ENCODE measurements at regions not wholly inside any gene's neighbourhood (a gene's known extent, or its start where the extent isn't known, plus 50 kb on each side); places are given as distances from the start of the nearest gene placed in this dataset.

- peaks cover 4 to 12% of the 10 kb centered on the region in 2 donors for H3K36me3 Mint-ChIP-seq
- H3K4me3 ChIP-seq (replicated peaks in 1 of 3; ENCODE audit: low read depth in 2 of 3, low read length in 3 of 3): no peak overlapping the region
- no peak overlapping the region for H2AFZ ChIP-seq (ENCODE audit: insufficient read depth, low read depth, low read length, poor library complexity, severe bottlenecking)
- no peaks in the 10 kb centered on the region for H4K20me1 ChIP-seq (ENCODE audit: insufficient read depth, low read length)
- peak overlapping the region in 1 of 2 donors; percentile 35 for H3K4me3 Mint-ChIP-seq
- peaks cover 0 to 9% of the 10 kb centered on the region in 2 donors for H3K9me3 ChIP-seq (replicated peaks in 1 of 2; ENCODE audit: control insufficient read depth in 1 of 2, insufficient read depth in 1 of 2, low read length in 2 of 2)
- H3K36me3 ChIP-seq (replicated peaks in 1 of 2; ENCODE audit: control insufficient read depth in 1 of 2, insufficient read depth in 2 of 2, low read length in 2 of 2): no peaks in the 10 kb centered on the region
- H3K9ac ChIP-seq (ENCODE audit: insufficient read depth, low read length, poor library complexity, severe bottlenecking): no peak overlapping the region
- H3K27ac ChIP-seq (ENCODE audit: low read depth in 1 of 2, low read length in 2 of 2): no peak overlapping the region
- TF ChIP-seq CTCF (IDR thresholded peaks at IDR 0.05): no peak
- peaks cover 3% of the 10 kb centered on the region for H3K4me1 Mint-ChIP-seq
- H3K27me3 Mint-ChIP-seq (ENCODE audit: low read depth in 3 of 3): peaks cover 62 to 73% (median 63%) of the 10 kb centered on the region in 3 donors
- peaks cover 39 to 67% of the 10 kb centered on the region in 2 donors for H3K27me3 ChIP-seq (ENCODE audit: control insufficient read depth in 2 of 2, insufficient read depth in 2 of 2, low read length in 2 of 2)
- peaks cover 0 to 15% (median 5%) of the 10 kb centered on the region in 7 donors for H3K9me3 Mint-ChIP-seq
- intact Hi-C loops (cut with micrococcal nuclease): no loop called here
- 92% methylated on average over 2 of the region's 7 CpGs for WGBS (ENCODE audit: insufficient coverage)
- no peak overlapping the region for H3K4me2 ChIP-seq (replicated peaks; ENCODE audit: extremely low read depth, low read length, poor library complexity, severe bottlenecking)
- peaks cover 4 to 5% of the 10 kb centered on the region in 2 donors for H3K4me1 ChIP-seq (ENCODE audit: control insufficient read depth in 1 of 2, insufficient read depth in 2 of 2, low read length in 2 of 2)
- no peaks in the 10 kb centered on the region for H3K79me2 ChIP-seq (ENCODE audit: insufficient read depth, low read length)
- H3K27ac Mint-ChIP-seq: peak overlapping the region in 1 of 7 donors; percentile 71
- no peak for DNase-seq
Observed at GRCh38 chr7:128161466-128162125, 79.5 kb upstream of the LEP start.

- H4K20me1 ChIP-seq (ENCODE audit: insufficient read depth, low read length): no peaks in the 10 kb centered on the region
- H3K4me1 ChIP-seq (ENCODE audit: control insufficient read depth in 1 of 2, insufficient read depth in 2 of 2, low read length in 2 of 2): peaks cover 13 to 14% of the 10 kb centered on the region in 2 donors
- no peak overlapping the region for H3K27ac ChIP-seq (ENCODE audit: low read depth in 1 of 2, low read length in 2 of 2)
- peaks cover 0 to 20% (median 5%) of the 10 kb centered on the region in 7 donors for H3K9me3 Mint-ChIP-seq
- H3K27ac Mint-ChIP-seq: peak overlapping the region in 1 of 7 donors; percentile 27
- no peak for TF ChIP-seq CTCF (IDR thresholded peaks at IDR 0.05)
- no peak overlapping the region for H3K4me3 ChIP-seq (replicated peaks in 1 of 3; ENCODE audit: low read depth in 2 of 3, low read length in 3 of 3)
- WGBS (ENCODE audit: insufficient coverage): 90% methylated on average over 2 of the region's 2 CpGs
- H3K4me3 Mint-ChIP-seq: peak overlapping the region in 1 of 2 donors; percentile 13
- peaks cover 45 to 77% of the 10 kb centered on the region in 2 donors for H3K27me3 ChIP-seq (ENCODE audit: control insufficient read depth in 2 of 2, insufficient read depth in 2 of 2, low read length in 2 of 2)
- DNase-seq: no peak
- H3K36me3 ChIP-seq (replicated peaks in 1 of 2; ENCODE audit: control insufficient read depth in 1 of 2, insufficient read depth in 2 of 2, low read length in 2 of 2): no peaks in the 10 kb centered on the region
- peaks cover 4 to 13% of the 10 kb centered on the region in 2 donors for H3K36me3 Mint-ChIP-seq
- no peaks in the 10 kb centered on the region for H3K79me2 ChIP-seq (ENCODE audit: insufficient read depth, low read length)
- no peak overlapping the region for H3K4me2 ChIP-seq (replicated peaks; ENCODE audit: extremely low read depth, low read length, poor library complexity, severe bottlenecking)
- peaks cover 0 to 14% of the 10 kb centered on the region in 2 donors for H3K9me3 ChIP-seq (replicated peaks in 1 of 2; ENCODE audit: control insufficient read depth in 1 of 2, insufficient read depth in 1 of 2, low read length in 2 of 2)
- no peak overlapping the region for H3K9ac ChIP-seq (ENCODE audit: insufficient read depth, low read length, poor library complexity, severe bottlenecking)
- peaks cover 69 to 82% (median 70%) of the 10 kb centered on the region in 3 donors for H3K27me3 Mint-ChIP-seq (ENCODE audit: low read depth in 3 of 3)
- H2AFZ ChIP-seq (ENCODE audit: insufficient read depth, low read depth, low read length, poor library complexity, severe bottlenecking): no peak overlapping the region
- H3K4me1 Mint-ChIP-seq: peaks cover 7% of the 10 kb centered on the region
- intact Hi-C loops (cut with micrococcal nuclease): no loop called here
Observed at GRCh38 chr7:128162666-128163065, 78.4 kb upstream of the LEP start.

Data from CD14-positive monocyte (primary cell).